ENCODE measurements at regions not wholly inside any gene's neighbourhood (a gene's known extent, or its start where the extent isn't known, plus 50 kb on each side); places are given as distances from the start of the nearest gene placed in this dataset.

DNA sequence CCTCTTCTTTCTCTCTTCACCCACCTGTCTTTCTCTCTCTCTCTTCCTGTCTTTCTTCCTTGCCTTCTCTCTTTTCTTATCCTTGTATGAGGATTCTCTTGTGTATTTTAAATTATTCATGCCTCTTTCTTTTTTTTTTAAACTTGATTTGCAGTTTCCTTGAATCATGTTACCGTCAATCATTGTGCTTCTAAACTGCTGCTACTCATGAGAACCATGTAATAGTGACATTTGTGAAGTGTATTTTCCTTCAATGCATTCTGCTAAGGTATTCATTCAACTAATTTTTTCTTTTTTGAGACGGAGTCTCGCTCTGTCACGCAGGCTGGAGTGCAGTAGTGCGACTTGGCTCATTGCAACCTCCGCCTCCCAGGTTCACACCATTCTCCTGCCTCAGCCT is 539.1 kb upstream of the BRINP3 start:
- H3K4me3 ChIP-seq, result no peak overlapping the region
- intact Hi-C loops (cut with DNase I; ENCODE audit: low total_unique reads), result no loop called here
- no peak for TF ChIP-seq POLR2A (IDR thresholded peaks at IDR 0.05)
- no peaks in the 10 kb centered on the region for H3K36me3 ChIP-seq
- no peaks in the 10 kb centered on the region for H3K4me1 ChIP-seq
- no peak for DNase-seq (ENCODE audit: low spot score in 2 of 2)
- no peaks in the 10 kb centered on the region for H3K27me3 ChIP-seq
- H3K27ac ChIP-seq, result no peak overlapping the region
- no peaks in the 10 kb centered on the region for H3K9me3 ChIP-seq

DNA sequence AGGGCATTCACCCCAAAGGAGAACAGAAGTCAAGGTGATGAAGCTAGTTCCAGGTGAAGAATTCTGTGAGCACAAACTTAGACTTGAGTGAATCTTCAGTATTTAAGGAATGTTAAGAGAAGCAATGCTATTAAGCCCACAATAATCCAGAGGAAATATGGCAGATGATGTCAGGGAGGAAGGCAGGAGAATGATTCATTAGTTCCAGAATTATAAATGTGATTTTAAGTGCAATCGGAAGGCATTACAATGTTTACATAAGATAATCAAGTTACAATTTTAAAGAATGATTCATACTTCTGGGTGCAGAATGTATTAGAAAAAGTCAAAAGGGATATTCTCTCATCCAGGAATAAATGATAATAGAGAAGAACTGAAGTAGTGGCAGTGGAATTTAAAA is 545.2 kb upstream of the BRINP3 start:
- no peaks in the 10 kb centered on the region for H3K9me3 ChIP-seq
- no peak overlapping the region for H3K4me3 ChIP-seq
- TF ChIP-seq, protein P1, sequence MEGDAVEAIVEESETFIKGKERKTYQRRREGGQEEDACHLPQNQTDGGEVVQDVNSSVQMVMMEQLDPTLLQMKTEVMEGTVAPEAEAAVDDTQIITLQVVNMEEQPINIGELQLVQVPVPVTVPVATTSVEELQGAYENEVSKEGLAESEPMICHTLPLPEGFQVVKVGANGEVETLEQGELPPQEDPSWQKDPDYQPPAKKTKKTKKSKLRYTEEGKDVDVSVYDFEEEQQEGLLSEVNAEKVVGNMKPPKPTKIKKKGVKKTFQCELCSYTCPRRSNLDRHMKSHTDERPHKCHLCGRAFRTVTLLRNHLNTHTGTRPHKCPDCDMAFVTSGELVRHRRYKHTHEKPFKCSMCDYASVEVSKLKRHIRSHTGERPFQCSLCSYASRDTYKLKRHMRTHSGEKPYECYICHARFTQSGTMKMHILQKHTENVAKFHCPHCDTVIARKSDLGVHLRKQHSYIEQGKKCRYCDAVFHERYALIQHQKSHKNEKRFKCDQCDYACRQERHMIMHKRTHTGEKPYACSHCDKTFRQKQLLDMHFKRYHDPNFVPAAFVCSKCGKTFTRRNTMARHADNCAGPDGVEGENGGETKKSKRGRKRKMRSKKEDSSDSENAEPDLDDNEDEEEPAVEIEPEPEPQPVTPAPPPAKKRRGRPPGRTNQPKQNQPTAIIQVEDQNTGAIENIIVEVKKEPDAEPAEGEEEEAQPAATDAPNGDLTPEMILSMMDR (IDR thresholded peaks at IDR 0.05), result no peak
- TF ChIP-seq POLR2AphosphoS5 (IDR thresholded peaks at IDR 0.05) (no peak), POLR2A (IDR thresholded peaks at IDR 0.05) (no peak)
- no peaks in the 10 kb centered on the region for H3K27me3 ChIP-seq
- intact Hi-C loops (cut with DNase I; ENCODE audit: low total_unique reads), result no loop called here
- DNase-seq (ENCODE audit: low spot score in 2 of 2), result no peak
- no peaks in the 10 kb centered on the region for H3K4me1 ChIP-seq
- no peak overlapping the region for H3K27ac ChIP-seq
- H3K36me3 ChIP-seq, result no peaks in the 10 kb centered on the region

DNA sequence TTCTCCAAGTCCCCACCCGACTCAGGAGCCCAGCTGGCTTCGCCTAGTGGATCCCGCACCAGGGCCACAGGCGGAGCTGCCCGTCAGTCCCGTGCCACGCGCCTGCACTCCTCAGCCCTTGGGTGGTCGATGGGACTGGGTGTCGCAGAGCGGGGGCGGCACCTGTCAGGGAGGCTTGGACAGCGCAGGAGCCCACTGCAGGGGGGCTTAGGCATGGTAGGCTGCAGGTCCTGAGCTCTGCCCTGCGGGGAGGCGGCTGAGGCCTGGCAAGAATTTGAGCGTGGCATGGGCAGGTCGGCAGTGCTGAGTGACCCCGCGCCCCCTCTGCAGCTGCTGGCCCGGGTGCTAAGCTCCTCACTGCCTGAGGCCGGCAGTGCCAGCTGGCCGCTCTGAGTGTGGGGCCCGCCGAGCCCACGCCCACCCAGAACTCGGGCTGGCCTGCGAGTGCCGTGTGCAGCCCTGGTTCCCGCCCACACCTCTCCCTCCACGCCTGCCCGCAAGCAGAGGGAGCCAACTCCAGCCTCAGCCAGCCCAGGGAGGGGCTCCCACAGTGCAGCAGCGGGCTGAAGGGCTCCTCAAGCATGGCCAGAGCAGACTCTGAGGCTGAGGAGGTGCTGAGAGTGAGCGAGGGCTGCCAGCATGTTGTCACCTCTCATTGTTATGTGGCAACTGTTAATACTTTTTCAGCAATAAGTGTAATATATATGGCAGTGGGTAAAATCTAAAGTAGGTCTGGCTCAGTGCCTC is 548.4 kb upstream of the BRINP3 start:
- H3K4me1 ChIP-seq, result no peaks in the 10 kb centered on the region
- TF ChIP-seq POLR2AphosphoS5 (IDR thresholded peaks at IDR 0.05) (no peak), POLR2A (IDR thresholded peaks at IDR 0.05) (no peak)
- TF ChIP-seq, protein P1 (IDR thresholded peaks at IDR 0.05), result no peak
- no peaks in the 10 kb centered on the region for H3K9me3 ChIP-seq
- no peaks in the 10 kb centered on the region for H3K27me3 ChIP-seq
- intact Hi-C loops (cut with DNase I; ENCODE audit: low total_unique reads), result no loop called here
- DNase-seq (ENCODE audit: low spot score in 2 of 2), result no peak
- no peak overlapping the region for H3K27ac ChIP-seq
- no peak overlapping the region for H3K4me3 ChIP-seq
- H3K36me3 ChIP-seq, result no peaks in the 10 kb centered on the region

DNA sequence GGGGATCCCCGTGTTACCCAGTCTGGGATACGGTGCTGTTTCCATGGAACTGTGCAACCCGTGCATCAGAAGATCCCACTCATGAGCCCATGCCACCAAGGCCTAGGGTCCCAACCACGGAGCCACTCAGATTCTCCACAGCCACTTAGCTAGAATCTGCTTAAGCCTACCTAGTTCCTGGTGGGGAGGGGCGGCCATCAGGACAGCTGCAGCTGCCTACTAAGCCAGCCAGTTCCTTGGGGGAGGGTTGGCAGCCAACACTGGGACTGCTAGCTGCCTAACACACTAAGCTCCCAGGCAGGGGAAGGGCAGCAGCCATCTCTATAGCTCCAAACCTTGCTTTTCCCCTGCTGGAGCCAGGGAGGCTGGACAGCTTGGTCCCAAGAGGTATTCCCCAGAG is 549.2 kb upstream of the BRINP3 start:
- DNase-seq (ENCODE audit: low spot score in 2 of 2), result no peak
- H3K36me3 ChIP-seq, result no peaks in the 10 kb centered on the region
- no peak overlapping the region for H3K27ac ChIP-seq
- H3K4me1 ChIP-seq, result no peaks in the 10 kb centered on the region
- H3K9me3 ChIP-seq, result no peaks in the 10 kb centered on the region
- TF ChIP-seq, protein P1 (IDR thresholded peaks at IDR 0.05), result no peak
- TF ChIP-seq POLR2A (IDR thresholded peaks at IDR 0.05) (no peak), POLR2AphosphoS5 (IDR thresholded peaks at IDR 0.05) (no peak)
- intact Hi-C loops (cut with DNase I; ENCODE audit: low total_unique reads), result no loop called here
- H3K27me3 ChIP-seq, result no peaks in the 10 kb centered on the region
- H3K4me3 ChIP-seq, result no peak overlapping the region

DNA sequence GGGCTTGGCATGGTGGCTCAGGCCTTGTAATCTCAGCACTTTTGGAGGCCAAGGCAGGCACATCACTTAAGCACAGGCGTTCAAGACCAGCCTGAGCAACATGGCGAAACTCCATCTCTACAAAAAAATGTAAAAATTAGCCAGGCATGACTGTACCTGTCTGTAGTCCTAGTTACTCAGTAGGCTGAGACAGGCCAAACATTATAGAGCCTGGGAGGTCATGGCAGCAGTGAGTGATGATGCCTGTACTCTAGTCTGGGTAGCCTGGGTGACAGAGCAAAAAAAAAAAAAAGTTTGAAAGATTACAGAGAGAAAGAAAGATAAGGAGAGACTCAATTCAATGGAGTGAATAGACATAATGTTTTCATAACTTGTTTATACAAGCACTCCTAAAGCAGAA is 556.5 kb upstream of the BRINP3 start:
- TF ChIP-seq POLR2AphosphoS5 (IDR thresholded peaks at IDR 0.05) (no peak), POLR2A (IDR thresholded peaks at IDR 0.05) (no peak)
- TF ChIP-seq, protein P1 (IDR thresholded peaks at IDR 0.05), result no peak
- no peak for DNase-seq (ENCODE audit: low spot score in 2 of 2)
- no peaks in the 10 kb centered on the region for H3K4me1 ChIP-seq
- H3K4me3 ChIP-seq, result no peak overlapping the region
- no peaks in the 10 kb centered on the region for H3K36me3 ChIP-seq
- H3K27me3 ChIP-seq, result no peaks in the 10 kb centered on the region
- intact Hi-C loops (cut with DNase I; ENCODE audit: low total_unique reads), result no loop called here
- H3K9me3 ChIP-seq, result no peaks in the 10 kb centered on the region
- H3K27ac ChIP-seq, result no peak overlapping the region
